Right renal pelvis (tissue), 4 donors: ENCODE measurements at regions not wholly inside any gene's neighbourhood (a gene's known extent, or its start where the extent isn't known, plus 50 kb on each side); places are given as distances from the start of the nearest gene placed in this dataset.

Source experiments
- DNase-seq, 4 donors: peaks; one replicate each; pipeline ENCODE4 v3.0.0-alpha.2; 2013; ENCODE audit warnings: low read depth in 4 of 4, low spot score in 3 of 4, missing footprints in 1 of 4

GRCh38 chr11:131043251-131043650 lies 127.0 kb upstream of the SNX19 start:
- no peak for DNase-seq

- DNase-seq, result no peak
These were observed 128.6 kb upstream of the SNX19 start for GRCh38 chr11:131044851-131045250.

- DNase-seq, result no peak
These were observed 136.1 kb upstream of the SNX19 start for GRCh38 chr11:131052367-131052766.

- no peak for DNase-seq
These were observed 139.8 kb upstream of the SNX19 start for GRCh38 chr11:131056036-131056435.

- no peak for DNase-seq
These were observed 147.4 kb upstream of the SNX19 start for GRCh38 chr11:131063638-131064037.

GRCh38 chr11:131064373-131064991 lies 148.2 kb upstream of the SNX19 start:
- DNase-seq, result peak; percentile 31 to 54 (median 46)

- DNase-seq, result no peak
These were observed 149.4 kb upstream of the SNX19 start for GRCh38 chr11:131065435-131066413.

GRCh38 chr11:131066551-131066950 lies 150.3 kb upstream of the SNX19 start:
- DNase-seq, result no peak

GRCh38 chr11:131070365-131070764 lies 154.1 kb upstream of the SNX19 start:
- DNase-seq, result no peak

GRCh38 chr11:131073167-131073566 lies 156.9 kb upstream of the SNX19 start:
- DNase-seq, result no peak

- no peak for DNase-seq
These were observed 158.3 kb upstream of the SNX19 start for GRCh38 chr11:131074573-131074972.

- DNase-seq, result no peak
These were observed 161.1 kb upstream of the SNX19 start for GRCh38 chr11:131077340-131077739.

GRCh38 chr11:131079036-131079435 lies 162.8 kb upstream of the SNX19 start:
- no peak for DNase-seq

- no peak for DNase-seq
These were observed 173.5 kb upstream of the SNX19 start for GRCh38 chr11:131089727-131090245.

- DNase-seq, result no peak
These were observed 176.2 kb upstream of the SNX19 start for GRCh38 chr11:131092469-131092868.

- DNase-seq, result no peak
These were observed 178.5 kb upstream of the SNX19 start for GRCh38 chr11:131094827-131095226.

- peak in 1 of 4 donors; percentile 24 for DNase-seq
These were observed 179.4 kb upstream of the SNX19 start for GRCh38 chr11:131095511-131096185.

GRCh38 chr11:131099013-131099412 lies 182.7 kb upstream of the SNX19 start:
- no peak for DNase-seq

GRCh38 chr11:131099746-131100145 lies 183.5 kb upstream of the SNX19 start:
- no peak for DNase-seq

GRCh38 chr11:131108760-131109159 lies 192.5 kb upstream of the SNX19 start:
- no peak for DNase-seq

- DNase-seq, result no peak
These were observed 193.0 kb upstream of the SNX19 start for GRCh38 chr11:131109257-131109656.
